GM04503 (cell line): ENCODE measurements at regions not wholly inside any gene's neighbourhood (a gene's known extent, or its start where the extent isn't known, plus 50 kb on each side); places are given as distances from the start of the nearest gene placed in this dataset.

ENCODE experiments used
- DNase-seq: peaks from one replicate; pipeline ENCODE4 v3.0.0-alpha.2; 2012; ENCODE audit warnings: low read depth

GRCh38 chr11:115722711-115723110 lies 218.5 kb upstream of the CADM1 start:
- no peak for DNase-seq

DNA sequence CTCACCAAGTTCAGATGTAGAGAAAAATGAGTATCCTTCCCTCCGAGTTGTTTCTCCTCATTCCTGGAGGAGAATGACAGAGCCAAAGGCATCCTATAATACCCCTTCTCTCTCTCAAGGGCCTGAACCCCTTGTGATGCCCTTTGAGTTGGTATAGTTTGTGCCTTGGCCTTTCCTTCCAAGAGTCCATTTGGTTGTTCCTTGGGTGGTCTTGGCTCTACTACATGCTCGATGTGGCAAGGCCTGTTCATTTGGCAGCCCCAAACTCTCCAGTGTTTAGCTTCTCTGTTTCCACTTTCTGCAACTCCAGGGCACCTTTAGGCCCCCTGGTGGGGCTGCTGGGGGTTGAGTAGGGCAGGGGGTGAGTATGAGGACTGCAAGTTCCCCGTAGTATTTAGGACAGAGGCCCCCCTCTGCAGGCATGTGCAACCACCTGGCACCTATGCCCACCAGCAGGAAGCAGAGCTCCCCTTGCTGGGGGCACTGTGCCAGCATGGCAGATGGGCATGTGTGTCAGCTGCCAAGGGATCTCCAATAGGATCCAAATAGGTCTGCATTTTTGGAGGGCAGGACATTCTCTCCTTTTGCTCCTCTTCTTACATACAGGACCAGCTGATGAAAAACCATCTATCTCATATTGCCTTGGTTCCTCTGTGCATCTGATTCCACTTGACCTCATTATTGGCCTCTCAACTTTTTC lies 217.2 kb upstream of the CADM1 start:
- DNase-seq = no peak

DNA sequence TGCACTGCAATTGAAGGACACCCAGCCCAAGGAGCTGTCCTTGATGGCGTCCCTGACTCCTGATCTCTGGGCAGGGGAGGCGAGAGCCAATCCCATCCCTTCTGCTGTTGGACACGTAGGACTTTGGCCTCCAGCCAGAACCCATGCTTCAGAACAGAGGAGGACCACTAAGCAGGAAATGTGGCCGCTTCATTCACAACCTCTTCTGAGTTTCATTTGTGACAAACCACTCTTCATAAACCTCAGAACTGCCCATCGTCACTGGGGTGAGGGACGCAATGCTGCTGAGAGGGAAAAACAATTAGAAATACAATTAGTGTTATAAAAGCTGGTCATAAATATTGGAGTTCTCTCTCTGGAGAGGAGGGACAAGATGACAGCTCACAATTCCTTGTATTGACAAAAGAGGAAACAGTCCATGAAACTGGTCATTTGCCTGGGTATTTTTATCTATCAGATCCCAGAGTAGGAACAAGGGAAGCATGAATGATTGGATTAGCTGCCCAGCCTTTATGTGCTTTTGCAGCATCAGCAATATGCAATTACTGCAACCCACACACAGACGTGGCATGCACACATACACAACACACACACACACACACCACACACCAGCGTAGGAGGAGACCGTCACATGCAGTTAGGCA lies 216.5 kb upstream of the CADM1 start:
- no peak for DNase-seq

- no peak for DNase-seq
These were observed 214.7 kb upstream of the CADM1 start for GRCh38 chr11:115718945-115719344.

GRCh38 chr11:115718106-115718505 lies 213.9 kb upstream of the CADM1 start:
- DNase-seq = no peak

- no peak for DNase-seq
These were observed 212.7 kb upstream of the CADM1 start for GRCh38 chr11:115716601-115717529.

GRCh38 chr11:115716080-115716479 lies 211.9 kb upstream of the CADM1 start:
- no peak for DNase-seq

DNA sequence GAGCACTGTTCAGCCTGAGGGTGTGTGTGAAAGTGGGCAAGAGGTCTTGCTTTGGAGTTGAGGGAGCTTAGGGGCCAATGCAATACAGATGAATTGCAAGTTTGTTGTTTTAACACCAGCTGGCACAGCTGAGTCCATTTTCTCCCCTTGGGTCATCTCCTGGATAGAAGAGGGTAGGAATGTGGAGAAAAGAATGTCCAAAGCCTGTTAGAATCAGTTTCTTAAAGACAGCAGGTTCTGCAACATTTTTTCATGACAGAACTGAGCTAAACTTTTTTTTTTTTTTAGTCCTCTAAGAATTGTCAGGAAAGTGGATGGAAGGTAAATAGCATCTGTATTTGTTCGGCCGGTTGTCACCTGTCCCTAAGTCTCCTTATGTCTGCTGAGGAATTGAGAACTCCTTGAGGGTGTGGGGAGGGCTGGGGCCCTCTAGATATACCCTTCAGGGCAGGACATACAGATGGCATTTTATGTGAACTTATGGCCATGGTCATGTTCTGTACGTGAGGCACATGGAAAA lies 211.1 kb upstream of the CADM1 start:
- DNase-seq = no peak

DNA sequence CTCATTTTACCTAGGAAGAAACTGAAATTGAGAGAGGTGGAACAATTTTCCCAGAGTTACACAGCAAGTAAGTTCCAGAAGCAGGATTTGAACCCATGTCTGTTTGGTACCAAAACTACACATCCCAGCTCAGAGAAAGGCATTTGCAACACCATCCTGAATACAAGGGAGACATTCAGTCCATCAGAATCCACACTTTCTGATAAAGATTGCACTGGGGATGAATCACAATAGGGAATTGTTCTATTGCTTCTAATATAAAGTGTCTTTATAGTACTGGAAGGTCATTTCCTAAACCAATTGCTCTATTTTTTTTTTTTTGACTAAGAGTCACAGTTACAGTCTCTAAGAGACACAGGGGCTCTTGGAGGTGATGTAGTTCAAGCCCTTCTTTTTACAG lies 208.1 kb upstream of the CADM1 start:
- DNase-seq = no peak

DNA sequence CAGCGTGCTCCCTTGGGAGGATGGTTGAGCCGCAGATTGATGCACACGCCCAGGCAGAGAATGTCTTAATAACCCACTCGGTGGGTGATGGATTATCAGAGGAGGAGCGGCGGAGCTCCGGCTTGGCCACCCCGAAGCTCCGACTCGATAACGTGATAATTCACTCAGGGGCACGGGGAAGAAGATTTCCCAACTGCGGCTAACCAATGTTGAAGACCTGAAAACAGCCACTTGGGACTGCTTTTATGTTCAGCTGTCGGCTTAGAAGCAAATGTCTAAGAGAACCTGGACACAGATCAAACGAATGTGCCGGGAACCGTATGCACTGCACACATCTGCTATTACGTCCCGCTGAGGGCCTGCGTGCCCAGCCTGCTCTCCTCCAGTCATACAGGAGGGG lies 206.8 kb upstream of the CADM1 start:
- no peak for DNase-seq

GRCh38 chr11:115710426-115710825 lies 206.2 kb upstream of the CADM1 start:
- DNase-seq = no peak

DNA sequence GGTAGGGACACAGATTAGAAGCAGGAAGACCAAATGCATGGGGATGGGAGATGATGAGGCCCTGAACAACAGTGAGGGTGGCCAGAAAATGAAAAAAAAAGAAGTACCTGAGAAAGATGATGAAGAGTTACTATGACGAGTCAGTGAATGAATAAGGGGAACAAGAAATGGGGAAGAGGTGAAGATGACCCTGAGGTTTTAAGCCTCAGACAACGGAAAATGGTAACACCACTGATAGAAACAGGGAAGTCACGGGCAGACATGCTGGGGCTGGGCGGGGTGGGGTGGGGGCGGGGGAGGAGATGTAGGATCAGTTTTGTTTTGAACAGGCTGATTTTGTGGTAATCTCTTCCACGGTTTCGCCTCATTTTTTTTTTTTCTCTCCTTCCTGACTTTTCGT lies 205.1 kb upstream of the CADM1 start:
- DNase-seq = no peak

- DNase-seq = no peak
These were observed 203.1 kb upstream of the CADM1 start for GRCh38 chr11:115707180-115707905.

GRCh38 chr11:115706626-115707135 lies 202.5 kb upstream of the CADM1 start:
- DNase-seq = no peak

DNA sequence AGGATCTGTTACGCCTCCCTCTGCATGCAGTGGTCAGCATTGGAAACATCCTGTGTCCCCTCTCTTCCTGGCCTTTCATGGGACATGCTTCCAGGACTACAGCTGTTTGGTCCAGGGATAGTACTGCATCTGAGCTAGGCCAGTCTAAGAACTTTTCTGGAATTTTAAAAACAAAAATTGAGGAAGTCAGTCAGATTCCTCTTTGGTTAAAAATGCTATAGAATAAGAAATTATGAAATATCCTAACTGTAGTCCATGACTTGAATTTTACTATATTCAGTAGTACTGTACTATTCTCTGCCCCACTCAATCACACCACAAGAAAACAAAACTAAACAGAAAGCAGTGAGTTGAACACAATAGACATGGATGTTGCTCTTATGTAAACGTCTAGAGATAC lies 201.0 kb upstream of the CADM1 start:
- DNase-seq = no peak

GRCh38 chr11:115700981-115701875 lies 197.0 kb upstream of the CADM1 start:
- no peak for DNase-seq

GRCh38 chr11:115700496-115700895 lies 196.3 kb upstream of the CADM1 start:
- DNase-seq = no peak

DNA sequence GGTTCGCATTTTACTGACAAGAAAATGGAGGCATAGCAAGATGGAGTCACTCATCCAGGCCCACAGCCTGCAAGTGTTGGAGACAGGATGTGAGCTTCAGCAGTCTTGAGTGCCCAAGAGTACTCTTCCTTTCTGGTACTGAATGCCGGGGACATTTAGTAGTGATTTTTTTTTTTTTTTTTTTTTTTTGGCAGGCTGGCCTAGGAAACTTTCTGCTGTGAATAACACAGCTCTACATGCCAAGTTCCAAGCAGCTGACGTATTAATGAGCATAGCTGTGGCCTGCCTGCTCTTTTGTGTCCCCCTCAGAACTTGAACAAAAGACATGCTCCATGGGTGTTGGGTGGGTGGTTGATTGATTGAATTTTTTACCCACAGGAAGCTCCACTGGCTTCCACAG lies 195.5 kb upstream of the CADM1 start:
- DNase-seq = peak; percentile 13

DNA sequence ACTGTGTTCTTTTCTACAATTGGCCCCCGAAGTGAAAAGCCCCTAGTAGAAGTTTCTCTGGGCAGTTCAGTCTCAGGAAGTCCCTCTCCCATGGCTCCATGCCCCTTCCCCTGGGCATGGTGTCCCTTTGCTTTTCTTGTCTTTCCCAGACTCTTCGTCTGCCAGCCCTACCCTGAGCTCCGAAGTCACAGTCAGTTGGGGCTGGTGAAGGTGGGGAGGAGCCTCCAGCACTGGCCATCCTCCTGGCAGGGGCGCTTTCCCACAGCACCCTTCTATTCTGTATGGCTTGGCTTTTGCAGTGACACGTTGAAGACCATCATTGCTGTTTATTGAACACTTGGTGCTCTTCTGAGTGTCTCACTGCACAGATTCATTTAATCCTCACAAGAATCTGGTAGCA lies 195.1 kb upstream of the CADM1 start:
- no peak for DNase-seq

DNA sequence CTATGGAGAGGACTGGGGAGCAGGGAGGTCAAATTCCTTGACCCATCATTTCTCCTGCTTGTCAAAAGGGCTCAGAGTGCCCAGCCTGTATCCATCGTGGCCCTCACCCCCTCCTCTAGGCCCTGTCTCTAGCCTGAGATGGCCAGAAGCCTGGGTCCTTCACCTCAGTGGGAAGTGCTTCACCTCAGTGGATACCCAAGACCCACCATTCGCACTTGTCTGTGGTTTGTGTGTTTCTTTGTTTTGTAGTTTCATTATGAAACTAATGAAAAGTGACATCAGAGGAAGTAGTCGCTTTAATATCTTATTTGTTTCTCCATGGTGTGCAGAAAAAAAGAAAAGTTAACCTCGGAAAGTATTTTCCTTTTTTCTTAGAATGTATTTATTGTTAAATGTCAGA lies 194.0 kb upstream of the CADM1 start:
- DNase-seq = no peak

DNA sequence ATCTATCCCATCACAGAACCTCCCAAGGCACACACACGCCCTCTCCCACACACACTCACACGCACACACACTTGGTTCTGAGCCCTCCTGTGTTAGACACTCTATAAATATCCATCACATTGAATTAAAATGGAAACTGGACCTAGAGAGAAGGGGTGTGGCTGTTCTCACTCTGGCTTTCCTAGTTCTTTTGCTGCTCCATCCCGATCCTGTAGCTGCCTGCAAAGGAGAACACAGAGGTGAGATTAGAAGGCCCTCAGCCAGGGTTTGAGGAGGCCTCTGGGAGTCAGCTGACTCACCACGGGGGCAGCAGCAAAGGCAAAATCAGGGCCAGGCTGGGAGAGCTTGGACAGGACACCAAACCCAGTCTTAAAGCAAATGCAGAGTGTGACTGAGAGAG lies 192.3 kb upstream of the CADM1 start:
- no peak for DNase-seq
